Activated CD4-positive, alpha-beta T cell treated with anti-CD3 and anti-CD28 coated beads for 48 hours (primary cell): ENCODE measurements at regions not wholly inside any gene's neighbourhood (a gene's known extent, or its start where the extent isn't known, plus 50 kb on each side); places are given as distances from the start of the nearest gene placed in this dataset.
"Not testable (repeated sequence)": the region's sequence is repeated elsewhere in the genome, so short reads cannot be mapped to it uniquely, and the experiment has no call there.

Experiments used
- DNase-seq: peaks from one replicate; pipeline ENCODE4 v3.0.0-alpha.2; 2020

DNA sequence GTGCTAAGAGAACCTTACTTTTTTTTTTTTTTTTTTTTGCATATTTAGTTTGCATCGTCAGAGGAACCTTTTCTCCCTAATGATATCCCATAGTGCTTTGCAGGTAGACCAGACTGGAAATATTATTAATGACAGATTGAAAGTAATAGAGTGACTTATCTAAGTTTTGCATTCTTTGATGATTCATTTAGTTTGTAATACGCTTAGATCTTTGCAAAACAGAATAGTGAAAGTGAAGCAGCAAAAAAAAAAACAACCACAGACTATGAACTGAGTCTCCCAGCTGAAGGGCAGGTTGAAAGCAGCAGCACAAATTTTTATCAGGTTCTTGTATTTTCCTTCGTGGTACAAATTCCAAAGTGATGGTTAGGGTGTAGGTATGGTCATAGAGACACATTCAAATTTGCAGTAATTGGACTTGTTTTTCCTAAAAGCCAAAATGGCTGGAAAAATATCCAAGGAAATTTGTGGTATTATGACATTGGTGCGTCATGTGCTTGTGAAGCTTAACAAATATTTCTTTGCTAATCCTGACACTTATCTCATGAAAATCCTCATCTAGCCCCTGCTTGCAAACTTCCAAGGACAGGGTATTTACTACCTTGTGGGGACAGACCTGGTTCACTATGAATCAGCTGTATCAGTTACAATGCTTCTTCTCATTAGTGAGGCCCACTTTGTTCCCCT lies 81.8 kb upstream of the CREB5 start:
- DNase-seq = no peak

GRCh38 chr7:28332046-28332445 lies 80.3 kb upstream of the CREB5 start:
- no peak for DNase-seq

DNA sequence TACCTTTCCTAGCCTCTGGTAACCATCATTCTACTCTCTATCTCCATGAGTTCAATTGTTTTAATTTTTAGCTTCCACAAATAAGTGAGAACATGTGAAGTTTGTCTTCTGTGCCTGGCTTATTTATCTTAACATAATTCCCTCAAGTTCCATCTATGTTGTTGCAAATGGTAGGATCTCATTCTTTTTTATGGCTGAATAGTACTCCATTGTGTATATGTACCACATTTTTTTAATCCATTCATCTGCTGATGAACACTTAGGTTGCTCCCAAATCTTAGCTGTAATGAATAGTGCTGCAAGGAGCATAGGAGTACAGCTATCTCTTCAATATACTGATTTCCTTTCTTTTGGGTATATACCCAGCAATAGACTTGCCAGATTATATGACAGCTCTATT lies 78.8 kb upstream of the CREB5 start:
- DNase-seq = not testable (repeated sequence)

DNA sequence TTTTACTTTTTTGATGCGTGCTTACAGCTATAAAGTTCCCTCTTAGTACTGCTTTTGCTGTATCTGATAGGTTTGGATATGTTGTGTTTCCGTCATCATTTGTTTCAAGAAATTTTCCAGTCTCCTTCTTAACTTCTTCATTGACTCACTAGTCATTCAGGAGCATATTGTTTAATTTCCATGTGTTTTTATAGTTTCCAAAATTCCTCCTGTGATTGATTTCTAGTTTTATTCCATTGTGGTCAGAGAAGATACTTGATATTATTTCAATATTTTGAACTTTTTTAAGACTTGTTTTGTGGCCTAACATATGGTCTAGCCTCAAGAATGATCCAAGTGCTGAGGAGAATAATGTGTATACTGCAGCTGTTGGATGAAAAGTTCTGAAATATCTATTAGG lies 75.5 kb upstream of the CREB5 start:
- no peak for DNase-seq

DNA sequence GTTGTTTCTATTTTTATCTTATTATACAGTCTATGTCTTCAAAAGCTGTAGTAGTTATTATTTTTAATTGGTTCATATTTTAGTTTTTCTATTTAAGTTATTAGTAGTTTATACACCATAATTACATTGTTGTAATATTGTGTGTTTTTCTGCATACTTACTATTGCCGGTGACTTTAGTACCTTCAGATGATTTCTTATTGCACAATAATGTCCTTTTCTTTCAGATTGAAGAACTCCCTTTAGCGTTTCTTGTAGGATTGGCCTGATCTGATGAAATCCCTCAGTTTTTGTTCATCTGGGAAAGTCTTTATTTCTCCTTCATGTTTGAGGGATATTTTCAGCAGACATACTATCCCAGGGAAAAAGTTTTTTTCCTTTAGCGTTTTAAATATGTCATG lies 74.3 kb upstream of the CREB5 start:
- DNase-seq = no peak

DNA sequence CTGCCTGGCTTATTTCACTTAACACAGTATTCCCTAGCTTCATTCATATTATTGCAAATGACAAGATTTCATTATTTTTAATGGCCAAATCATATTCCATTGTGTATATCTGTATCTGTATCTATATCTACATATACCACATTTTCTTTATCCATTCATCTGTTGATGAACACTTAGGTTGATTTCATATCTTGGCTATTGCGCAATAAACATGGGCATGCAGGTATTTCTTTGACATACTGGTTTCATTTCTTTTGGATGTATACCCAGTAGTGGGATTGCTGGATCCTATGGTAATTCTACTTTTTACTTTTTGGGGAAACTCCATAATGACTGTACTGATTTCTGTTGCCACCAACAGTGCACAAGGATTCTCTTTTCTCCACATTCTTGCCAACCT lies 68.9 kb upstream of the CREB5 start:
- no peak for DNase-seq

DNA sequence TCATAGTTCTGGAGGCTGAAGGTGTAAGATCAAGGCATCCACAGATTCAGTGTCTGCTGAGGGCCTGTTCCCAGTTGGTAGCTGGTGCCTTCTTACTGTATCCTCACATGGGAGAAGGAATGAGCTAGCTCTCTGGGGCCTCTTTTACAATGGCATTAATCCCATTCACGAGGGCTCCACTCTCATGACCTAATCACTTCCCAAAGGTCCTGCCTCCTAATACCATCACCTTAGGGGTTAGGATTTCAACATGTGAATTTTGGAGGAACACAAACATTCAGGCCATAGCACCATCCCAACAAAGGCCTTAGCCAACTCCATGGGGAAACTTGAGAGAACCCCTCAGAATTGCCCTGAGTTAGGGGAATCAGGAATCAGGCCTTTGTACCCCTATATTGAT lies 66.1 kb upstream of the CREB5 start:
- DNase-seq = no peak

GRCh38 chr7:28346676-28347363 lies 65.5 kb upstream of the CREB5 start:
- no peak for DNase-seq

- no peak for DNase-seq
Observed at GRCh38 chr7:28347475-28348318, 64.6 kb upstream of the CREB5 start.

- DNase-seq = no peak
Observed at GRCh38 chr7:28348636-28349035, 63.7 kb upstream of the CREB5 start.

- DNase-seq = no peak
Observed at GRCh38 chr7:28349637-28350036, 62.7 kb upstream of the CREB5 start.

DNA sequence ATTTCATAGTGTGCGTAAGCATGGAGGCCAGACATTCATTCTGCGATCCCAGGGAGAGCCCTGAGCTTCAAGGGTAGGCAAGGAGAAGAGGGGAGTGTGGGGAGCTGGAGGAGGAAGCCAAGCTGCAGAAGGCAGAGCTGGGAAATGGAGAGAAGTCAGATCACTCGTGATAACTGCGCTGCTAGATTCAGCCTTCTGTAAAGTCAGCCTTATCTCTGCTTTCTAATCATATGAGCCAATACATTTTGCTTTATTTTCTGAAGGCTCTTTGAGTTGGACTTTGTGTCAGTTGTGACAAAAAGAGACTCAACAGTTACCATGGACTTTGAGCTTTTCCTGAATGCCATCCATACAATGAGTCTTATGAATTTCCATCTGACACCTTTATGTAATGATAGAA lies 61.7 kb upstream of the CREB5 start:
- DNase-seq = no peak

GRCh38 chr7:28351450-28351849 lies 60.9 kb upstream of the CREB5 start:
- no peak for DNase-seq

- DNase-seq = no peak
Observed at GRCh38 chr7:28354601-28355402, 57.5 kb upstream of the CREB5 start.

GRCh38 chr7:28355635-28356319 lies 56.5 kb upstream of the CREB5 start:
- DNase-seq = no peak

DNA sequence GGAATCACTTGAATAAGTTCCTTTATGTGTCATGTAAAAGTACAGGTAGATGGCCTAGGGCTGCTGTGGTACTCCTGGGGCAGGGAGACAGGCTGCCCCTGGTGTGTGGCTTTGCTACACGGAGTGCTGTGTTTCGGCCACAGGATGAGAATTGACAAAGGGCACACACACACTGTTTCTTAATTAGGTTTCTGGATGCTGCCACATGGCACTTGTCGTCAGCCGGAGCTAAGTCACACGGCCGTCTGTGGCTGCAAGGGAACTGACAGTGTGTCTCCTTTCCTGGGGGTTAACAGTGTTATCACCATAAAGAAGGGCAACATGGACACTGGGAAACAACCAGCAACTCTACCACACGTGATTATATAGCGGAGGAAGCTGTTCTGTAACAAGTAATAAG lies 55.7 kb upstream of the CREB5 start:
- DNase-seq = no peak

- no peak for DNase-seq
Observed at GRCh38 chr7:28358423-28358868, 53.9 kb upstream of the CREB5 start.

DNA sequence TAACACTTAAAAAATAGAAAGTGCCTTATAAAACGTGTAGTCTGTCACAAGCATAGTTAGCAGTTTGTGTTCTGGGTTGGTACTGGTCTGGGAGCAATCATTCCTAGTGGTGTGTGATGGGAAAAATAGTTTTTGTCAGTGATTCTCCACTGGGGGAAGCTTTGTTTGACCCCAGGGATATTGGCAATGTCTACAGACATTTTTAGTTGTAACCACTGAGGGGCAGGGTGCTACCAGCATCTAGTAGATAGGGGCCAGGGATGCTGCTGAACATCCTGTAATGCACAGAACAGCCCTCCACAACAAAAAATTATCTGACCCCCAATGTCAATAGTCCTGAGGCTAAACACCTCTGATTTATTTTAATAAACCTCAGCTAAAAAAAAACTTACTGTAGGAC lies 51.6 kb upstream of the CREB5 start:
- no peak for DNase-seq

DNA sequence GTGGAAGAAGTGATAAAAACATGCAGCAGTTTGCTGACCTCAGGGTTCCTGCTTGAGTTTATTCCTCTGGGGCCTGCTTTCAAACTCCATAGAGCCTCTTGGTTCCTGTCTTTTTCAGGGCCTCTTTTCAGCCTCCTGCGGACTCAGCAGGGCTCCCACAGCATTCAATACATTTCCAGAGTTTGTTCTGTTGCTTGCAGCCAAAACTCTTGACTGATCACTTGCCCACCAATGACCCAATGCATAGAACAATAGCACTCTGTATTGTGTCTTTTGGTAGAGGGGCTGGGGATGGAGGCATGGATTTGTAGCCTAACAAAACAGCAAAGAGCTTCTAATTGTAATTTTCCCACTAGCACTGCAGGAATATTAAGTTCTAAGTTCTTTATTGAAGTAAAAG lies 50.8 kb upstream of the CREB5 start:
- no peak for DNase-seq

DNA sequence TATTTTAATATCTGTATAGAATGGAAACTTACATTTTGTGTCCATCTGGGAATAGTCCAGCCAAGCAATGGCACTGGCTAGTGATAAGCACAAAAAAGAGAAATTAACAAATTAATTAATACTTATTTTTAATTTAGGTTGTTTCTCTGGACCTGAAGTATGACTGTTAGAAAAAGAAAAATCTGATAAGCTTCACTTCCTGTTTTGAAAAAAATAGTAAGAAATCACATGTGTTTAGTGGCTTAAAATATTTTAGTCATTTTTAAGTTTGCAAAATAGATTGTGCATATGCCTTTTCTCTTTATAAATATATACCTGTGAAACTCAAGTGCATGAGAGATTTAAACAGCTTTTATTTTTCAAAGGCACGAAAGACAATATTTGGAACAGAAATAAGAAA lies 50.1 kb upstream of the CREB5 start:
- no peak for DNase-seq
